ENCODE measurements at regions not wholly inside any gene's neighbourhood (a gene's known extent, or its start where the extent isn't known, plus 50 kb on each side); places are given as distances from the start of the nearest gene placed in this dataset.

DNA sequence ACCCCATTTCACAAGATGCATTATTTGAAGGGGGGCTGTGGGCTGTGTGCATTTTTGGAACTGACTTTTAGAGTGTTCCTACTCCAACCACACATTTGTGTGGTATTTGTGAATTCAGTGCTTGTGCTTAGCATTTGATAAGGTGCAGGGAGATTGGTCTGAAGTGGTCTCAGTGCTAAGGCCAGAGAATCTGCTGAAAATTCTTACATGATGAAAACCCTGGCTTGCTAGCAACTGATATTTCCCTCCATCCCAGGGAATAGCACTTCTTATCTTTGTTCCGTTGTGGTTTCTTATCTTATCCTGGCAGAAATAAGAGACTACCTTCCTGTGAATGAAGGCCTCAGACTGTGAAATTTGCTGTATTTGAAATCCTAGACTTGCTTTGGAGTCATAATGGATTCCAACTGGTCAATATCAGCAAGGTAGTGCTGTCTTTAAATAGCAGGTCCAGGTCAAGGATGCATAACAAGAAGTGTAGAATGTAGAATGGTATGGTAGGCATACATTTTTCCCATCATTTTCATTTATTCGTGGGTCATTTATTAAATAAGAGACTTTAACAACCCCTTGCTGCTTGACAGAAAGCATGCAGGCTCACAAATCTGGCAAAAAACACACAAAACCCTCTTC lies 986.9 kb downstream of the REEP3 start:
- H3K27me3 Mint-ChIP-seq (ENCODE audit: unreplicated experiment) = no peaks in the 10 kb centered on the region
- no peak overlapping the region for H3K4me3 Mint-ChIP-seq (ENCODE audit: low read depth, unreplicated experiment)
- peaks cover 45% of the 10 kb centered on the region for H3K4me1 Mint-ChIP-seq (ENCODE audit: low read depth, unreplicated experiment)
- H3K9me3 Mint-ChIP-seq (ENCODE audit: low read depth, unreplicated experiment) = no peaks in the 10 kb centered on the region
- no peak for DNase-seq
- BruUV-seq (replicated peaks) = no TSS peak
- CTCF ChIA-PET = no interaction called here
- intact Hi-C loops (cut with micrococcal nuclease; ENCODE audit: unreplicated experiment) = loop anchor here (5.0 kb wide), 2 partner anchors 76 to 224 kb away; no protein-coding TSS in a partner anchor
- peak overlapping the region; percentile 67 for H3K27ac Mint-ChIP-seq (ENCODE audit: unreplicated experiment)
- H3K36me3 Mint-ChIP-seq (ENCODE audit: insufficient read depth, unreplicated experiment) = peaks cover 5% of the 10 kb centered on the region
- TF ChIP-seq, protein P1, sequence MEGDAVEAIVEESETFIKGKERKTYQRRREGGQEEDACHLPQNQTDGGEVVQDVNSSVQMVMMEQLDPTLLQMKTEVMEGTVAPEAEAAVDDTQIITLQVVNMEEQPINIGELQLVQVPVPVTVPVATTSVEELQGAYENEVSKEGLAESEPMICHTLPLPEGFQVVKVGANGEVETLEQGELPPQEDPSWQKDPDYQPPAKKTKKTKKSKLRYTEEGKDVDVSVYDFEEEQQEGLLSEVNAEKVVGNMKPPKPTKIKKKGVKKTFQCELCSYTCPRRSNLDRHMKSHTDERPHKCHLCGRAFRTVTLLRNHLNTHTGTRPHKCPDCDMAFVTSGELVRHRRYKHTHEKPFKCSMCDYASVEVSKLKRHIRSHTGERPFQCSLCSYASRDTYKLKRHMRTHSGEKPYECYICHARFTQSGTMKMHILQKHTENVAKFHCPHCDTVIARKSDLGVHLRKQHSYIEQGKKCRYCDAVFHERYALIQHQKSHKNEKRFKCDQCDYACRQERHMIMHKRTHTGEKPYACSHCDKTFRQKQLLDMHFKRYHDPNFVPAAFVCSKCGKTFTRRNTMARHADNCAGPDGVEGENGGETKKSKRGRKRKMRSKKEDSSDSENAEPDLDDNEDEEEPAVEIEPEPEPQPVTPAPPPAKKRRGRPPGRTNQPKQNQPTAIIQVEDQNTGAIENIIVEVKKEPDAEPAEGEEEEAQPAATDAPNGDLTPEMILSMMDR (IDR thresholded peaks at IDR 0.05; ENCODE audit: unreplicated experiment) = no peak

DNA sequence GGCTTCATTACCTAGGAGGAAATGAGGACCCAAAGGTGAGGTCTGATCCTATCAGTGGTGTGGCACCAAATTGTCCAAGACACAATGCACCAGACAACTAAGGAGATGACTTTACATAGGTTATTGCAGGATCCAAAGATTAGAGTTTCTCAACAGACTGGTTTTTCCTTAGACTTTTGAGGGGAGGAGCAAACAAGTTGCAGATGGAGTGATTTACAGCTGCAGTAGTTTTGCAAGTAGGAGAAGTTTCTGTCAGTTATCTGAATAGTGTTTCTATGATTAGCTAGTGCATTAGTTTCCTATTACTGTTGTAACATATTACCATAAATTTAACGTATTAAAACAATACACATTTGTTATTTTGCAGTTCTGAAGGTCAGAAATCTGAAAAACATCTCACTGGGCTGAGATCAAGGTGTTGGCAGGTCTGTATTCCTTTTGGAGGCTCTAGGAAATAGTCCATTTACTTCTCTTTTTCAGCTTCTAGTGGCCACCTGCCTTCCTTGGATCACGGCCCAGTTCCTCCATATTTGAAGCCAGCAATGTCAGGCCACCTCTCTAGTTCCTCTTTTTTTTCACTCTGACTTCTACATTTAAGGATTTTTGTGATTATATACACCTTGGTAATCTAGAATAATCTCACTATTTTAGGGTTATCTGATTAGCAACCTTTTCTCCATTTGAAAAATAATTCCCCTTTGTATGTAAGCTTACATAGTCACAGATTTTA lies 994.9 kb downstream of the REEP3 start:
- Mint-ChIP-seq H3K4me3 (ENCODE audit: low read depth, unreplicated experiment) (no peak overlapping the region), H3K4me1 (ENCODE audit: low read depth, unreplicated experiment) (peaks cover 43% of the 10 kb centered on the region), H3K27ac (ENCODE audit: unreplicated experiment) (peak overlapping the region; percentile 57), H3K27me3 (ENCODE audit: unreplicated experiment) (no peaks in the 10 kb centered on the region), H3K9me3 (ENCODE audit: low read depth, unreplicated experiment) (no peaks in the 10 kb centered on the region), H3K36me3 (ENCODE audit: insufficient read depth, unreplicated experiment) (no peaks in the 10 kb centered on the region)
- DNase-seq = no peak
- intact Hi-C loops (cut with micrococcal nuclease; ENCODE audit: unreplicated experiment) = no loop called here
- no TSS peak for BruUV-seq (replicated peaks)
- CTCF ChIA-PET = no interaction called here
- TF ChIP-seq, protein P1 (IDR thresholded peaks at IDR 0.05; ENCODE audit: unreplicated experiment) = no peak

DNA sequence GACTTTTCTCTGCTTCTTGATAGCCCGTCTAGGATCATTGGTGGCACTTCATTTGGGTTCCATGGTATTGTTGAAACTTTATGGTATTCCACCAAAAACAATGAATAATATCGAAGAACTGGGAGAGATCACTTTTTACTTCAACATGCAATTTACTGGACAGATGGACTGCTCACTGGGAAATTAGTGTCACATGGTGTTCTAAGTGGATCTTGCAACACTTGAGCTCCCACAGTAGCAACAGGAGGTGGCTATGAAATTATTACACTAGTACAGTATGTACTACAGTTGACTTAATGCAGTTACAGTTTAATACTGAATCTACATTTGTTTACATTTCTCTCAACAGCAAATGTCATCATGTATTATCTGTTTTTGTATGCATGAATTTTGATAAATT lies 997.3 kb downstream of the REEP3 start:
- intact Hi-C loops (cut with micrococcal nuclease; ENCODE audit: unreplicated experiment) = no loop called here
- Mint-ChIP-seq H3K4me3 (ENCODE audit: low read depth, unreplicated experiment) (no peak overlapping the region), H3K9me3 (ENCODE audit: low read depth, unreplicated experiment) (no peaks in the 10 kb centered on the region), H3K27ac (ENCODE audit: unreplicated experiment) (no peak overlapping the region), H3K4me1 (ENCODE audit: low read depth, unreplicated experiment) (peaks cover 28% of the 10 kb centered on the region), H3K27me3 (ENCODE audit: unreplicated experiment) (no peaks in the 10 kb centered on the region), H3K36me3 (ENCODE audit: insufficient read depth, unreplicated experiment) (no peaks in the 10 kb centered on the region)
- DNase-seq = no peak
- TF ChIP-seq, protein P1 (IDR thresholded peaks at IDR 0.05; ENCODE audit: unreplicated experiment) = no peak
- BruUV-seq (replicated peaks) = no TSS peak
- CTCF ChIA-PET = no interaction called here

DNA sequence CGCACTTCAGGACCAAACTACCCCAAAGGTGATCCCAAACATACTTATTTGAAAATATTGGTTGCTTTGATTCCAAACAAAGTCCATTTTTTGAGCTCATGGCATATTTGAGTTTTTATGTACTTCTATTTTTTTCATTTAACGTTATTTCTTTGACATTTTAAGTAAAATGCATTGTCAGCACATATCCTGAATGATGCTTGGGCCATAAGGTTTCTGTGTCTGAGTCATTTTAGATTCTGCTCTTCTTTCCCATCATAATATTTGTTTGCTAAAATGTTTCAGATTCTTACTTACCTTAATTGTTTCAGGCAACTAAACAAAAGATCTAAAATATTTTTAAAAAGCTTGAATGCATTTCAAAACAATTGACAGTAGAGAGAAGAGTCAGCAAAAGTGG lies 998.2 kb downstream of the REEP3 start:
- intact Hi-C loops (cut with micrococcal nuclease; ENCODE audit: unreplicated experiment) = no loop called here
- peaks cover 24% of the 10 kb centered on the region for H3K4me1 Mint-ChIP-seq (ENCODE audit: low read depth, unreplicated experiment)
- CTCF ChIA-PET = no interaction called here
- no peak overlapping the region for H3K27ac Mint-ChIP-seq (ENCODE audit: unreplicated experiment)
- TF ChIP-seq, protein P1 (IDR thresholded peaks at IDR 0.05; ENCODE audit: unreplicated experiment) = no peak
- BruUV-seq (replicated peaks) = no TSS peak
- no peaks in the 10 kb centered on the region for H3K36me3 Mint-ChIP-seq (ENCODE audit: insufficient read depth, unreplicated experiment)
- H3K9me3 Mint-ChIP-seq (ENCODE audit: low read depth, unreplicated experiment) = no peaks in the 10 kb centered on the region
- DNase-seq = no peak
- no peaks in the 10 kb centered on the region for H3K27me3 Mint-ChIP-seq (ENCODE audit: unreplicated experiment)
- H3K4me3 Mint-ChIP-seq (ENCODE audit: low read depth, unreplicated experiment) = no peak overlapping the region
